K562 (cell line): ENCODE measurements at regions not wholly inside any gene's neighbourhood (a gene's known extent, or its start where the extent isn't known, plus 50 kb on each side); places are given as distances from the start of the nearest gene placed in this dataset.
A peak's percentile ranks its signal among the peaks of the same experiment; 100 is the strongest.

Source experiments
- CHD2 ChIP-seq: IDR thresholded peaks from 2 replicates; pipeline ENCODE4 v1.6.1; 2011; ENCODE audit warnings: low read depth, low read length
- CTBP1 ChIP-seq: fragments of 450-650 bp; IDR thresholded peaks from 2 replicates; pipeline ENCODE4 v1.6.1; 2016; ENCODE audit warnings: borderline replicate concordance
- ETV1 ChIP-seq: fragments of 450-650 bp; conservative IDR thresholded peaks from 2 replicates; pipeline ENCODE4 v1.6.1; 2016; ENCODE audit warnings: missing genetic modification characterization, control low read depth, low read depth, missing compliant biosample characterization
- FOSL1 ChIP-seq: fragments of 200-800 bp; sonication (Bioruptor generic); conservative IDR thresholded peaks from 2 replicates; pipeline ENCODE4 v1.6.1; 2016; ENCODE audit warnings: missing genetic modification characterization, missing compliant biosample characterization
- GATAD2A ChIP-seq: fragments of 450-650 bp; IDR thresholded peaks from 2 replicates; pipeline ENCODE4 v1.6.1; 2017
- KDM2B ChIP-seq: fragments of 250-450 bp; sonication (Bioruptor Pico); IDR thresholded peaks from 2 replicates; pipeline ENCODE4 v1.8.0; 2021; ENCODE audit warnings: mild to moderate bottlenecking, moderate library complexity
- NR2F6 ChIP-seq: fragments of 450-650 bp; formaldehyde crosslinking; IDR thresholded peaks from 2 replicates; pipeline ENCODE4 v1.4.0; 2020; ENCODE audit warnings: mild to moderate bottlenecking
- TBP ChIP-seq: optimal IDR thresholded peaks from 2 replicates; pipeline ENCODE3; 2011; ENCODE audit warnings: low read depth, low read length, improper control_type of control experiment
- TEAD1 ChIP-seq, 2 experiments: fragments of 450-650 bp in 1 of 2; sonication (generic) in 1 of 2; formaldehyde crosslinking; IDR thresholded peaks; 2 replicates each; pipeline versions ENCODE4 v1.4.0 to v1.8.0; 2020 to 2022; ENCODE audit warnings: mild to moderate bottlenecking in 2 of 2, missing genetic modification reagents in 1 of 2
- TFAP4 ChIP-seq: sonication (generic); formaldehyde crosslinking; IDR thresholded peaks from 2 replicates; pipeline ENCODE4 v1.8.0; 2022; ENCODE audit warnings: missing genetic modification reagents, mild to moderate bottlenecking, moderate library complexity, borderline replicate concordance
- THAP12 ChIP-seq: fragments of 250-450 bp; sonication (Bioruptor Pico); IDR thresholded peaks from 2 replicates; pipeline ENCODE4 v1.9.0; 2021; ENCODE audit warnings: mild to moderate bottlenecking, inconsistent platforms
- ZNF140 ChIP-seq: fragments of 250-450 bp; sonication (Bioruptor Pico); IDR thresholded peaks from 2 replicates; pipeline ENCODE4 v1.8.0; 2021; ENCODE audit warnings: moderate library complexity, mild to moderate bottlenecking, inconsistent platforms
- ZSCAN32 ChIP-seq: fragments of 450-650 bp; formaldehyde crosslinking; IDR thresholded peaks from 2 replicates; pipeline ENCODE4 v1.4.0; 2020; ENCODE audit warnings: mild to moderate bottlenecking, moderate library complexity
- TF ChIP-seq, protein P1 (sequence below): fragments of 450-650 bp; formaldehyde crosslinking; IDR thresholded peaks from 2 replicates; pipeline ENCODE4 v1.4.0; 2022; ENCODE audit warnings: missing genetic modification characterization
- TF ChIP-seq, protein P2 (sequence below): fragments of 450-650 bp; IDR thresholded peaks from 2 replicates; pipeline ENCODE4 v1.6.1; 2016; ENCODE audit warnings: missing biosample characterization, missing genetic modification characterization
- TF ChIP-seq, protein P3 (sequence below): fragments of 450-650 bp; IDR thresholded peaks from 2 replicates; pipeline ENCODE4 v1.6.1; 2018; ENCODE audit not compliant: partially characterized antibody
- TF ChIP-seq, protein P4 (sequence below): fragments of 250-450 bp; sonication (Bioruptor Pico); IDR thresholded peaks from 2 replicates; pipeline ENCODE4 v1.4.0; 2020
- TF ChIP-seq, protein P5 (sequence below): sonication (generic); formaldehyde crosslinking; IDR thresholded peaks from 2 replicates; pipeline ENCODE4 v1.9.0; 2022; ENCODE audit warnings: mild to moderate bottlenecking, missing genetic modification reagents

DNA sequence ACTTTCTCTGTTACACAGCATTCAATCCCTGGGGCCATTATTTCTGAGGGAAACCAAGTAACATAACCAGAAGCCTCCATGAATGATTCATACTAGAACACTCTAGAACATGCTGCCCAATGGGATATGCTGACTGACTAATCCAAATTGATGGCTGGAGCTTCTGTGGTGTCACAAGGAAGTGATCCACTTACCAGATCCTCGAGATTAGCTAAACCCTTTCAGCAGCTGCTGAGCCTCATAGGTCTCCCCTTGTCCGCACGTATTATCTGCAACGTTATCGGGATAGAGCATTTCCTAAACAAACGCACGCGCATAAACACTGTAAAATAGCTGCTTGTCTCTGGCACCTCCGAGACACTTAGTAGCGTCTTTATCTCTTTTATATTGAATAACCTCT is 61.2 kb upstream of the PROK2 start (continued):
- TF ChIP-seq, protein P1, sequence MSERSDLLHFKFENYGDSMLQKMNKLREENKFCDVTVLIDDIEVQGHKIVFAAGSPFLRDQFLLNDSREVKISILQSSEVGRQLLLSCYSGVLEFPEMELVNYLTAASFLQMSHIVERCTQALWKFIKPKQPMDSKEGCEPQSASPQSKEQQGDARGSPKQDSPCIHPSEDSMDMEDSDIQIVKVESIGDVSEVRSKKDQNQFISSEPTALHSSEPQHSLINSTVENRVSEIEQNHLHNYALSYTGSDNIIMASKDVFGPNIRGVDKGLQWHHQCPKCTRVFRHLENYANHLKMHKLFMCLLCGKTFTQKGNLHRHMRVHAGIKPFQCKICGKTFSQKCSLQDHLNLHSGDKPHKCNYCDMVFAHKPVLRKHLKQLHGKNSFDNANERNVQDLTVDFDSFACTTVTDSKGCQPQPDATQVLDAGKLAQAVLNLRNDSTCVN = no peak
- TF ChIP-seq KDM2B (CRISPR knock-in tag) (no peak), THAP12 (CRISPR knock-in tag) (no peak), TEAD1 (CRISPR knock-in tag; IDR thresholded peaks at IDR 0.05) (no peak), NR2F6 (no peak), GATAD2A (no peak), ZSCAN32 (no peak), CTBP1 (peak; percentile 27; the same call in 1 of the 2 replicates), ETV1 (tag) (no peak), TFAP4 (CRISPR knock-in tag) (no peak), CHD2 (no peak), ZNF140 (CRISPR knock-in tag) (no peak), TBP (no peak), FOSL1 (peak; percentile 83)
- TF ChIP-seq, protein P2, sequence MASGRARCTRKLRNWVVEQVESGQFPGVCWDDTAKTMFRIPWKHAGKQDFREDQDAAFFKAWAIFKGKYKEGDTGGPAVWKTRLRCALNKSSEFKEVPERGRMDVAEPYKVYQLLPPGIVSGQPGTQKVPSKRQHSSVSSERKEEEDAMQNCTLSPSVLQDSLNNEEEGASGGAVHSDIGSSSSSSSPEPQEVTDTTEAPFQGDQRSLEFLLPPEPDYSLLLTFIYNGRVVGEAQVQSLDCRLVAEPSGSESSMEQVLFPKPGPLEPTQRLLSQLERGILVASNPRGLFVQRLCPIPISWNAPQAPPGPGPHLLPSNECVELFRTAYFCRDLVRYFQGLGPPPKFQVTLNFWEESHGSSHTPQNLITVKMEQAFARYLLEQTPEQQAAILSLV (tag) = no peak
- TF ChIP-seq, protein P3, sequence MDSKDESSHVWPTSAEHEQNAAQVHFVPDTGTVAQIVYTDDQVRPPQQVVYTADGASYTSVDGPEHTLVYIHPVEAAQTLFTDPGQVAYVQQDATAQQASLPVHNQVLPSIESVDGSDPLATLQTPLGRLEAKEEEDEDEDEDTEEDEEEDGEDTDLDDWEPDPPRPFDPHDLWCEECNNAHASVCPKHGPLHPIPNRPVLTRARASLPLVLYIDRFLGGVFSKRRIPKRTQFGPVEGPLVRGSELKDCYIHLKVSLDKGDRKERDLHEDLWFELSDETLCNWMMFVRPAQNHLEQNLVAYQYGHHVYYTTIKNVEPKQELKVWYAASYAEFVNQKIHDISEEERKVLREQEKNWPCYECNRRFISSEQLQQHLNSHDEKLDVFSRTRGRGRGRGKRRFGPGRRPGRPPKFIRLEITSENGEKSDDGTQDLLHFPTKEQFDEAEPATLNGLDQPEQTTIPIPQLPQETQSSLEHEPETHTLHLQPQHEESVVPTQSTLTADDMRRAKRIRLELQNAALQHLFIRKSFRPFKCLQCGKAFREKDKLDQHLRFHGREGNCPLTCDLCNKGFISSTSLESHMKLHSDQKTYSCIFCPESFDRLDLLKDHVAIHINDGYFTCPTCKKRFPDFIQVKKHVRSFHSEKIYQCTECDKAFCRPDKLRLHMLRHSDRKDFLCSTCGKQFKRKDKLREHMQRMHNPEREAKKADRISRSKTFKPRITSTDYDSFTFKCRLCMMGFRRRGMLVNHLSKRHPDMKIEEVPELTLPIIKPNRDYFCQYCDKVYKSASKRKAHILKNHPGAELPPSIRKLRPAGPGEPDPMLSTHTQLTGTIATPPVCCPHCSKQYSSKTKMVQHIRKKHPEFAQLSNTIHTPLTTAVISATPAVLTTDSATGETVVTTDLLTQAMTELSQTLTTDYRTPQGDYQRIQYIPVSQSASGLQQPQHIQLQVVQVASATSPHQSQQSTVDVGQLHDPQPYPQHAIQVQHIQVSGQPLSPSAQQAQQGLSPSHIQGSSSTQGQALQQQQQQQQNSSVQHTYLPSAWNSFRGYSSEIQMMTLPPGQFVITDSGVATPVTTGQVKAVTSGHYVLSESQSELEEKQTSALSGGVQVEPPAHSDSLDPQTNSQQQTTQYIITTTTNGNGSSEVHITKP = no peak
- TF ChIP-seq, protein P4, sequence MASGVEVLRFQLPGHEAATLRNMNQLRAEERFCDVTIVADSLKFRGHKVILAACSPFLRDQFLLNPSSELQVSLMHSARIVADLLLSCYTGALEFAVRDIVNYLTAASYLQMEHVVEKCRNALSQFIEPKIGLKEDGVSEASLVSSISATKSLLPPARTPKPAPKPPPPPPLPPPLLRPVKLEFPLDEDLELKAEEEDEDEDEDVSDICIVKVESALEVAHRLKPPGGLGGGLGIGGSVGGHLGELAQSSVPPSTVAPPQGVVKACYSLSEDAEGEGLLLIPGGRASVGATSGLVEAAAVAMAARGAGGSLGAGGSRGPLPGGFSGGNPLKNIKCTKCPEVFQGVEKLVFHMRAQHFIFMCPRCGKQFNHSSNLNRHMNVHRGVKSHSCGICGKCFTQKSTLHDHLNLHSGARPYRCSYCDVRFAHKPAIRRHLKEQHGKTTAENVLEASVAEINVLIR (CRISPR knock-in tag) = no peak
- TF ChIP-seq, protein P5, sequence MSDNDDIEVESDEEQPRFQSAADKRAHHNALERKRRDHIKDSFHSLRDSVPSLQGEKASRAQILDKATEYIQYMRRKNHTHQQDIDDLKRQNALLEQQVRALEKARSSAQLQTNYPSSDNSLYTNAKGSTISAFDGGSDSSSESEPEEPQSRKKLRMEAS (CRISPR knock-in tag) = no peak
